OCI-M2 (cell line): ENCODE measurements at regions not wholly inside any gene's neighbourhood (a gene's known extent, or its start where the extent isn't known, plus 50 kb on each side); places are given as distances from the start of the nearest gene placed in this dataset.
"Not testable (repeated sequence)": the region's sequence is repeated elsewhere in the genome, so short reads cannot be mapped to it uniquely, and the experiment has no call there.

ENCODE experiments used
- DNase-seq: peaks from one replicate; lab custom pipeline; 2025; ENCODE audit not compliant: unreplicated experiment; lab: John Stamatoyannopoulos, UW

DNA sequence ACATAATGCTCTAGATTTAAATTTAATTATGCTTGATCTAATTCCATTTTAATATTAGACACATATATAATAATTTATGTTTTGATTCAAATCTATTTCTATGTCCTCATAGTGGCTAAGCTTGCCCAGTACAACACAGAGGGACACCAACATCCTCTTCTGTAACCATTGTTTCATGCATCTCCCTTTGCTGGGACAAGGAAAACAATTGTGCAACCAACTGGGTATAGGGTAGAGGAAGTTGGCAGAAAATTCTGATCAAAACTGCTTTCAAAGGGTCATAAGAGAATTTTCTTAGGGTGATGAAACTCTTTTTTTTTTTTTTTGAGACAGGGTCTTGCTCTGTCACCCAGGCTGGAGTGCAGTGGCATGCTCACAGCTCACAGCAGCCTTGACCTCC is 121.4 kb upstream of the SGO1 start:
- no peak for DNase-seq

DNA sequence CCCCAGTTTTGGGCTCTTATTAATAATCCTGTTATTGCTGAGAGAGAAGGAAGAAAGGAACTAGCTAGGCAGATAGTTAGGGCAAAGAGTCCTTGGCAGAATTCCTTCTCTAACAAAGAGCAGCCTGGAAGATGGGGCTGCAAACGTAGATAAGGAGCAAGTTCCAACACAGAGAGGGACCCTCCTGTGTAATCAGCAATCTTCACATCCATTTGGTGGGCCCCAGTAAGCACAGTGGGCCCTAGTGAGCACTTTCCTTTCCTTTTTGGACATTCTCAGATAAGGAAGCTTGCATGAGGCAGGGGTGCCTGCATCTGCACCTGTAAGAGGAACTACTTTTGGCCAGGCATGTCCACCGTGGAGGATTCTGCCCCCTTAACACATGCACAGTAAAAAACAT is 119.6 kb upstream of the SGO1 start:
- no peak for DNase-seq

DNA sequence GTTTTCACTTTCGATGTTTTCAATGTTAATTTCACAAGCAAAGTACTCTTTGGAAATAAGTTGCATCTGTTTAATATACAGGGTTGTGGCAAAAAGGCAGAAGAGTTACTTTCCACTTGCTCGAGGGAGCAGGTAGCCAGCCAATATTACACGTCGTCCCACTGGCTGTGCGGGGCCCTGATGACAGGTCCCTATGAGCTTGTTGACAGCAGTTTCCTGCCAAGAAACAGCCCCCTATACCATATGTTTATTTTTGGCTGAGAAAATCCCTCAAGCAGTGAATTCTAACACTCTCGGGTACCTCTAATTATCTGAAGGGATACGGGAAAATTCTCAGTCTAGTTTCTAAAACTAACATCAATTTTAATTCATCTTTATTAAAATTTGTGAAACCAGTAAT is 116.8 kb upstream of the SGO1 start:
- no peak for DNase-seq

GRCh38 chr3:20288050-20288449 is 102.0 kb upstream of the SGO1 start:
- no peak for DNase-seq

- no peak for DNase-seq
Measured at GRCh38 chr3:20280257-20280656, 94.3 kb upstream of the SGO1 start.

GRCh38 chr3:20265977-20266376 is 80.0 kb upstream of the SGO1 start:
- not testable (repeated sequence) for DNase-seq

DNA sequence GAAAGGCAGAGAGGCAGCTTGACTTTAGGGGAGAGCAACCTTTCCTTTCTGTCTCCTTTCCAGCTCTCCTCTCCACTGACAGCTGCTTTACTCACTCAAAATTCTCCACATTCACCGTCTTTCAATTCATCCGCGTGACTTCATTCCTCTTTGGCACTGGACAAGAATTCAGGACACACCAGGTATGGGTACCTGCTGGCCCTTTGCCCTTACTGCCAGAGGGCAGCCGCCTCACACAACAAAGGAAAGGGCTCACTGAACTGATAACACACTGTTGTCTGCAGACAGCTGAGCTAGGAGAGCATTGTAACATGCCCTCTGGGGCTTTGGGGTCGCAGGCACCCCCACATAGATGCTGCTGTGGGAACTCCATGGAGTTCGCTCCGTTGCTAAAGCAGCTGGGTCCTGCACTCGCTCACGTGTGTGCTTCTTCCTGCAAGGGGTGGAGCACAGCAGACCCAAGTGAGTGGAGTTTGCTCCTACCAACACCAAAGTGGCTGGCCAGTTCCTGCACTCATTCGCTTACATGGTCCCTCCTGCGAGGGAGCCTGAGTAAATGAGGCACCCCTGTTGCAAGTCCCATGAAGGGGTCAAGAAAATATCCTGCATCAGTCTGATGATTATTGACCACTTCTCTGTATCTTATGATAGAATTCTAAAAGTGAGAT is 79.0 kb upstream of the SGO1 start:
- no peak for DNase-seq

DNA sequence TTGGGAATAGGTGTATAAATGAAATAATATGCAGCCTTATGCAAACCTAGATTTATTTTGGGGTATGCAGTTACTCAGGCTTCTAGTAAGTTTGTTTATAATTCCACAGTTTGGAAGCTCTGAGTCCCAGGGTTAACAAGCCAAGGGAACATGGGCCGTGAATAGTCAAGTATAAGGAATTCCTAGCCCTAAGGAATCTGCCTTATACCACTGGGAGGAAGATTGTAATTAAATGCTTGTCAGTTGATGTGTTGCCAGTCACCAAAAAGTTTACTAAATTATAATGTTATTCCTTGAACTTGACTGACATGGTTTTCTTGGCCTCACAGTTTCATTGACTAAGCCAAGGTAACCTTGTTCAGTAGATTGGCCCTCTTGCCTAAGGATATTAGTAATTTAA is 72.4 kb upstream of the SGO1 start:
- DNase-seq: no peak

DNA sequence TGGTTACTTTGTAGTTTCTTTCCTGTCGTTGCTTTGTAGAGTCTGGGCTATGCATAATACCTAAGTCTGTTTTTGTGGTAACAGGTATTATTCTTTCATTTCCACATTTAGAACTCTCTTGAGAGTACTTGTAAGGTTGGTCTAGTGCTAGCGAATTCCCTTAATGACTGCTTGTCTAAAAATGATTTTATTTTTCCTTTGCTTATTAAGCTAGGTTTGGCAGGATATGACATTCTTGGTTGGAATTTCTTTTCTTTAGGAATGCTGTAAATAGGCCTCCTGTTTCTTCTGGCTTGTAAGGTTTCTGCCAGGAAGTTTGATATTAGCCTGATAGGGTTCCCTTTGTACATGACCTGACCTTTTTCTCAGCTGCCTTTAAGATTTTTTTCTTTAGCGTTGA is 70.1 kb upstream of the SGO1 start:
- DNase-seq: no peak

DNA sequence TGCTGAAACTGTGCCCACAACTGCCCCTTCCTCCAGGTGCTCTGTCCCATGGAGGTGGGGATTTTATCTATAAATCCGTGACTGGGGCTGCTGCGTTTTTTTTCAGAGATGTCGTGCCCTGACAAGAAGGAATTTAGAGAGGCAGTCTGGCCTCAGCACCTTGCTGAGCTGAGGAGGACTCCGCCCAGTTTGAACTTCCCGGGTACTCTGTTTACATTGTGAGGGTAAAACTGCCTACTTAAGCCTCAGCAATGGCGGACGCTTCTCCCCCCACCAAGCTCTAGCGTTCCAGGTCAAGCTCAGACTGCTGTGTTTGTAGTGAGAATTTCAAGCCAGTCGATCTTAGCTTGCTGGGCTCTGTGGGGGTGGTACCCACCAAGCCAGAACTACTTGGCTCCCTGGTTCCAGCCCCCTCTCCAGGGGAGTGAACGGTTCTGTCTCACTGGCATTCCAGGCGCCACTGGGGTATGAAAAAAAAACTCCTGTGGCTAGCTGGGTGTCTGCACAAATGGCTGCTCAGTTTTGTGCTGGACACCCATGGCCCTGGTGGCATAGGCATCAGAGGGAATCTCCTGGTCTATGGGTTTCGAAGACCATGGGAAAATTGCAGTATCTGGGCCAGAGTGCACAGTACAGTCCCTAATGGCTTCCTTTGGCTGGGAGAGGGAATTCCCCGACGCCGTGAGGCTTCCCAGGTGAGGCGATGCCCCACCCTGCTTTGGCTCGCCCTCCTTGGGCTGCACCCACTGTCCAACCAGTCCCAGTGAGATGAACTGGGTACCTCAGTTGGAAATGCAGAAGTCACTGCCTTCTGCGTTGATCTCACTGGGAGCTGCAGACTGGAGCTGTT is 68.5 kb upstream of the SGO1 start:
- DNase-seq: no peak

DNA sequence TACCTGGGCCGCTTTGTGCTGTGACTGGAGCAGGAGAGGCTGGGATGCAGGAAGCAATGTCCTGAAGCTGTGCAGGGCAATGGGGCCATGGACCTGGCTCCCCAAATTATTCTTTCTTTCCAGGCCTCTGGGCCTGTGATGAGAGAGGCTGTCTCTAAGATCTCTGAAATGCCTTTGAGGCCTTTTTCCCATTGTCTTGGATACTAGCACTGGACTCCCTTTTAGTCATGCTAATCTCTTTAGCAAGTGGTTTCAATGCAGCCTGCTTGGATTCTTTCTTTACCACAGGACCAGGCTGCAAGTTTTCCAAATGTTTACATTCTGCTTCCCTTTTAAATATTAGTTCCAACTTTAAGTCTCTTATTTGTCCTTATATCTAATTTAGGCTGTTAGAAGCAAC is 64.8 kb upstream of the SGO1 start:
- no peak for DNase-seq

- DNase-seq: no peak
Measured at GRCh38 chr3:20250314-20250713, 64.3 kb upstream of the SGO1 start.

GRCh38 chr3:20246662-20247061 is 60.7 kb upstream of the SGO1 start:
- no peak for DNase-seq

DNA sequence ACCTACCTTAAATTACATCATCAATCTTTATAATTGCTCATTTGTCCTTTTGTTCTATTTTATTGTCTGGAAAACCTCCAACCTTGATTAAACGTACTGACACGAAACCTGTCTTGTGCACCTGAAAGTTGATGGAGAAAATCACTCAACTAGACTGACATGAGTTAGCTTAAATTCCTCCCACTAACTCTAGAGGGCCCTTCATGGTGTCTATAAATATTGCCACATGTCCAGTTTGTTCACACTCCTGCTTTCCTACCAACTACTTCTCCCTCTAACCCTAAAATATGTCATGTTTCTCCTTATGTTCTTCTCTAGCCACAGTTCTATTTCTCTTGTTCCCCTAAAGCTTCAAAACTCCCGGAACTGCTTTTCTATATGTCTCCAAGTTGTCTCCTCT is 59.8 kb upstream of the SGO1 start:
- DNase-seq: no peak

- no peak for DNase-seq
Measured at GRCh38 chr3:20240154-20240883, 54.3 kb upstream of the SGO1 start.

GRCh38 chr3:20238199-20238598 is 52.2 kb upstream of the SGO1 start:
- DNase-seq: not testable (repeated sequence)

- no peak for DNase-seq
Measured at GRCh38 chr3:20236603-20237002, 50.6 kb upstream of the SGO1 start.
